Dermis blood vessel endothelial cell (primary cell): ENCODE measurements at regions not wholly inside any gene's neighbourhood (a gene's known extent, or its start where the extent isn't known, plus 50 kb on each side); places are given as distances from the start of the nearest gene placed in this dataset.
"Not testable (repeated sequence)": the region's sequence is repeated elsewhere in the genome, so short reads cannot be mapped to it uniquely, and the experiment has no call there.

Source experiments
- DNase-seq: peaks from one replicate; pipeline ENCODE4 v3.0.0; 2010

- no peak for DNase-seq
Measured at GRCh38 chr2:234374150-234374508, 122.8 kb downstream of the ARL4C start.

GRCh38 chr2:234373481-234374149 lies 123.3 kb downstream of the ARL4C start:
- DNase-seq = no peak

GRCh38 chr2:234373060-234373459 lies 123.8 kb downstream of the ARL4C start:
- no peak for DNase-seq

DNA sequence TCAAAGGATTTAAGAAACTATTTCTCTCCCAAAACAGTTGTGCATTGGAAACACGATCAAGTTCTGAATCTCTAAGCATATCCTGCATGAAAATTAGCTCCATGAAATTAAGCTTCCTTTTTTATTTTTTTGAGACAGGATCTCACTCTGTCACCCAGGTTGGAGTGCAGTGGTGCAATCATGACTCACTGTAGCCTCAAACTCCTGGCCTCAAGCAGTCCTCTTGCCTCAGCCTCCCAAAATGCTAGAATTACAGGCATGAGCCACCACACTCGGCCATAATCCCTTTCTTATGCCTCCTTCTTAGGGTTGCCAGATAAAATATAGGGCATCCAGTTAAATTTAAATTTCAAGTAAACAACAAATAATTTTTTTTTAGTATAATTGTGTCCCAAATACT lies 124.4 kb downstream of the ARL4C start:
- DNase-seq = no peak

GRCh38 chr2:234368861-234369261 lies 128.0 kb downstream of the ARL4C start:
- no peak for DNase-seq

DNA sequence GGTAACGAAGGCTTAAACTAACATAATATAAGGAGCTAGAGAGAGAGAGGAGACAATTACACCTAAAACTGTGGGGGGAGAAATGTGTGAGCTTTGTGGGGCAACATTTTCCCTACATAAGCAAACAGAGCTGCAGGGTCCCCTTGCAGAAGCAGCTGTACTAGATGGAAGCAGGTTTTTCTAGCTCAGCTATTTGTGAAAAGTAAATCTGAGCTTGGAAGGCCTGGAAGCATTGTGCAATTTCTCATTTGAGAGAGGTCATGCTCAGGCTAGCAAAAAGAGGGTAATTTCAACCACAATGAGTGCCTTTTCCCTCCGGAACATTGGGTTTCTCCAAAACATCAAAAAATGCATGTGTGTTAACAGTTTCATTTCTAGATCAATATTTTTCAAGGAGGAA lies 130.0 kb downstream of the ARL4C start:
- DNase-seq = no peak

DNA sequence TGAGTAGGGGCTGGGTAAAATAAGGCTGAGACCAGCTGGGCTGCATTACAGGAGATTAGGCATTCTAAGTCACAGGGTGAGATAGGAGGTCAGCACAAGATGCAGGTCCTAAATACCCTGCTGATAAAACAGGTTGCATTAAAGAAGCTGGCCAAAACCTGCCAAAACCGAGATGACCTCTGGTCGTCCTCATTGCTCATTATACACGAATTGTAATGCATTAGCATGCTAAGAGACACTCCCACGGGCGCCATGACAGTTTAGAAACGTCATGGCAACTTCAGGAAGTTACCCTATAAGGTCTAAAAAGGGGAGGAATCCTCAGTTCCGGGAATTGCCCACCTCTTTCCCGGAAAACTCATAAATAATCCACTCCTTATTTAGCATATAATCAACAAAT lies 132.2 kb downstream of the ARL4C start:
- no peak for DNase-seq

DNA sequence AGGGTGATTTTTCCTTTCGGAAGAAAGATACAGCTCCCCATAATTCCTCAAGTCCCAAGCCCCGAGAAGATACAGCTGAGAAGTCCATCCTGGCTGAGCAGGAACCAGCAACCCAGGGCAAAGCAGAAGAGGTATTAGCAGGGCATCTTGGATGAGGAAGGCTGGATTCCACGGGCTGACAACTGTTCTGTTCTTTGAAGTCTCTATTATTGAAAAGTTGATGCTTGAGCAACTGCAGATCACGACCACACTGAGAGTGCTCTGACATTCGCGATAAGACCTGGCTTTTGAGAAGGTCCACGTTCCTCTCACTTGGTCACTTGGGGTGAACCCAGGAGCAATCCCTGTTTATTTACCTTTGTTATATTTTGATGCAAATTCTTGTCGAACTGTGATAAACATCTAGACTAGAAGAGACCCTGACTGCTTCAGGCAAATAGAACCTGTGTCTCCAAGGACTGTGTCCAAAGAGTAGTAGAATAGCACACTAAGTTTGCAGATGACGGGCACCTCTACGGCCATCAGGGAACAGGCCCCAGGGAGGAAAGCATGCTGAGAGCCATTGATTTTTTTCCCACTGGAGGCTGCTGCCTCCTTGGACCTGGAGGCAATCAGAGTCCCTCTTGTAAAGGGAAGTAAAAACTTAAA lies 133.1 kb downstream of the ARL4C start:
- no peak for DNase-seq

DNA sequence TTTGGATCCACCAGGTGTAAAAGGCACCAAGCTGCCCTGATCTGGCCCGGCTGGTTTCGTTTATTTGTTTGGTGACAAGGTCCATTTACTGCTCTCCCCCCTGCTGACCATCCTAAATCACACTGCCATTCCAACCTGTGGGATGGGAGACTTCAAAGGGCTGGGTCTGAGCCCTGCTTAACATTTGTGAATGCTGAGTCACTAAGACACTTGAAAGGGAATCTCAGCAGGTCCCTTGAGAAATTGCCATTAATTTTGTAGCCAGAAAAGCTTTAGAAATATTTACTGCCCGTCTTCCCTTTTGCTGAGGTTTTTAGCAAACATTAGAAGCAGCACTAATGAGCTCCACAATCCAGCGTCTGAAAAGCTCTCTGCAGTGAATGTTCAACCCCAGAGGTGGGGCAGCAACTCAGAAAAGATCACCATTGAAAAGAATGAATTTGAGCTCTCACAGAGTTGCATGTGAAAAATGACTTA lies 133.8 kb downstream of the ARL4C start:
- no peak for DNase-seq

DNA sequence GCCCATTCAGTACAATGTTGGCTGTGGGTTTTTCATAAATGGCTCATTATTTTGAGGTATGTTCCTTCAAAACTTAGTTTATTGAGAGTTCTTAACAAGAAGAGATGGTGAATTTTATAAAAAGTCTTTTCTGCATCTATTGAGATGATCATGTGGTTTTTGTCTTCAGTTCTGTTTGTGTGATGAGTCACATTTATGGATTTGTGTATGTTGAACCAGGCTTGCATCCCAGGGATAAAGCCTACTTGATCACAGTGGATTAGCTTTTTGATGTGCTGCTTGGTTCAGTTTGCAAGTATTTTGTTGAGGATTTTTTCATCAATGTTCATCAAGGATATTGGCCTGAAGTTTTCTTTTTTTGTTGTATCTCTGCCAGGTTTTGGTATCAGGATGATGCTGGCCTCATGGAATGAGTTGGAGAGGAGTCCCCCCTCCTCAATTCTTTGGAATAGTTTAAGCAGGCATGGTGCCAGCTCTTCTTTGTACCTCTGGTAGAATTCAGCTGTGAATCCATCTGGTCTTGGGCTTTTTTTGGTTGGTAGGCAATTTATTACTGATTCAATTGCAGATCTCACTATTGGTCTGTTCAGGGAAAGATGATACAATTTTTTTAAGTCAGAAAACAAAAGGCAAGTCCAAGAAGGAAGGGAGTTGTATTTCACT lies 136.4 kb downstream of the ARL4C start:
- DNase-seq = not testable (repeated sequence)

DNA sequence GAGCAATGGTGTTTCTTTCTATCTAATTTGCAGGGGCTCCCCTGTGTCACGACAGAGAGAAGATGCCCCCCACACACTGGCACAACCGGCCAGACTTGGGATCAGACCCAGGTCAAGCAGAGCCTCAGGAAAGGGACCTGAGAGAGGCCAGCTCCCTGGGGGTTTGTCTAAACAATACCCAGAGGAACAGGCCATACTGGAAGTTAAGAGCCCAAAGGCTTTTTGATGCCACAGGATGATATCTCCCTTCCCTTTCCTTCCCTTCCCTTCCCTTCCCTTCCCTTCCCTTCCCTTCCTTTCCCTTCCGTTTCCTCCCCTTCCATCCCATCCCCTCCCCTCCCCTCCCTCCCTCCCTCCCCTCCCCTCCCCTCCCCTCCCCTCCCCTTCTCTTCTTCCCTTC lies 139.2 kb downstream of the ARL4C start:
- DNase-seq = no peak

- DNase-seq = no peak
Measured at GRCh38 chr2:234355808-234356365, 141.0 kb downstream of the ARL4C start.

- no peak for DNase-seq
Measured at GRCh38 chr2:234355021-234355720, 141.7 kb downstream of the ARL4C start.

GRCh38 chr2:234352270-234352669 lies 144.6 kb downstream of the ARL4C start:
- DNase-seq = no peak

- DNase-seq = not testable (repeated sequence)
Measured at GRCh38 chr2:234351866-234352265, 145.0 kb downstream of the ARL4C start.

- no peak for DNase-seq
Measured at GRCh38 chr2:234348081-234348480, 148.8 kb downstream of the ARL4C start.

- DNase-seq = no peak
Measured at GRCh38 chr2:234345921-234346320, 151.0 kb downstream of the ARL4C start.

DNA sequence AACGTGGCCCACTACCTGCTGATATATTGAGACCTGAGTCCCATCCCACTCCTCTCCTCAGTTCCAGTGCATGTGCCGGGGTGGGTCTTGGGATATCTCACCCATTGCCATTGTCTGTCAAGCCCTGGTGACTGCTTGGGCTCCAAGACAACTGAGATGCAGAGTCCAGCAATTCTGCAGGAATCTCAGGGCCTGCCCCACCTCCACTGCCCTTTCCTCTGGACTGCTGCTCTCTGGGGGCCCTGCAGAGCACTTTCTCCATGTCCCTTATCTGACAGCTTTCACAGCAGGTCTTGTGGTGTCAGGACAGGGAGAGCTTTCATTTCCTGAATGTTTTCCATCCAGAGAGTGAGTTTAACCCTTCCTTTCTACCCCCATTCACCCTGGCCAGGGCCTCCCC lies 152.9 kb downstream of the ARL4C start:
- no peak for DNase-seq

GRCh38 chr2:234343372-234343771 lies 153.5 kb downstream of the ARL4C start:
- DNase-seq = no peak

DNA sequence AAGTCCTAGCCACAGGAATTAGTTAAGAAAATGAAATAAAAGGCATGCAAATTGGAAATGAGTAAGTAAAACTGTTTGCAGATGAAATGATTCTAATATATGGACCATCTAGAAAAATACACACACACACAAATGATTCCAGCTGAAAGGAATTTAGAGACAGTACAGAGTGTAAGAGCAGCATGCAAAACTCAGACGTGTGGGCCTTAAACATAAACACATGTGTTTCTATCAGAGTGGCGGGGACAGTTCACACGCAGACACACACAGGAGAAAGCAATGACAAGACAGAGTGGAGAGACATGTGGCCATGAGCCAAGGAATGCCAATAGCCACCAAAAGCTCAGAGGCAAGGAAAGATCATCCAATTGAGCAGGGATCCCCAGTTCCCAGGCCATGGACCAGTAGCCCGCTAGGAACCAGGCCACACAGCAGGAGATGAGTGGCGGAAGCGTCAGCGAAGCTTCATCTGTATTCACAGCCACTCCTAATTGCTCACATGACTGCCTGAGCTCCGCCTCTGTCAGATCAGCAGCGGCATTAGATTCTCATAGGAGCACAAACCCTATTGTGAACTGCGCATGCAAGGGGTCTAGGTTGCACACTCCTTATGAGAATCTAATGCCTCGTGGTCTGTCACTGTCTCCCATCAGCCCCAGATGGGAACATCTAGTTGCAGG lies 155.4 kb downstream of the ARL4C start:
- no peak for DNase-seq

DNA sequence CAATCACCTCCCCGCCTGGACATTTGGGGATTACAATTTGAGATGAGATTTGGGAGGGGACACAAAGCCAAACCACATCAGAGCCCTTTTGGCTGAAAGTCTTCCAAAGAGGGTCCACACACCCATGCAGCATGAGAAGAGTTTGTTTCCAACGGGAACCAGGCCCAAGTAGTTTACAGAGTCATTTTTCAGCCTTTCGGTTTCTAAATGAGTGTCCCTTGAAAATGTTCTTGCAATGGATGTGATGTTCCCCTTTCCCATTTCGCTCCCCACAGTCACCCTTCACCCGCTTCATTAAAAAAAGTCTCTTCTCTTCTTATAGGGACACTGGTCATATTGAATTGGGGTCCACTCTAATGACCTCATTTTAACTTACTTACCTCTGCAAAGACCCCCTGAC lies 157.4 kb downstream of the ARL4C start:
- DNase-seq = no peak

DNA sequence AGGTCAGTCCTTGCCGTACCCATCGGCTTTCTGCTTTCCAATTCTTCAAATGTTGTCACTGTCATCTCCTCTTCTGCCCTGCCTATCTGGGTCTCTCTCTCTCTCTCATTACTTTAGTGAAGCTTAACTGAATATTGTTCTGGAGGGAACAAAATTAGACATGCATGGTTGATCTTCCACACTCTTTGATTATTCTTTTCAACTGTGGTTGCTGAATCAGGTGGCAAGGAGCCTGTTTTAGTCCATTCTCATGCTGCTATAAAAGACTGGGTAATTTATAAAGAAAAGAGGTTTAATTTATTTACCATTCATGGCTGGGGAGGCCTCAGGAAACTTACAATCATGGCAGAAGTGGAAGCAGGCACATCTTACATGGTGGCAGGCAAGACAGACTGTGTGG lies 157.9 kb downstream of the ARL4C start:
- DNase-seq = no peak
